ENCODE measurements at regions not wholly inside any gene's neighbourhood (a gene's known extent, or its start where the extent isn't known, plus 50 kb on each side); places are given as distances from the start of the nearest gene placed in this dataset.

- no peak for DNase-seq
These were observed 330.2 kb downstream of the GLRX3 start for GRCh38 chr10:130466271-130466997.

- DNase-seq: no peak
These were observed 334.1 kb downstream of the GLRX3 start for GRCh38 chr10:130470286-130470685.

GRCh38 chr10:130470973-130471372 lies 334.8 kb downstream of the GLRX3 start:
- no peak for DNase-seq

- DNase-seq: no peak
These were observed 335.3 kb downstream of the GLRX3 start for GRCh38 chr10:130471486-130471885.

GRCh38 chr10:130472236-130472635 lies 336.0 kb downstream of the GLRX3 start:
- no peak for DNase-seq

- no peak for DNase-seq
These were observed 338.4 kb downstream of the GLRX3 start for GRCh38 chr10:130474591-130474990.

- no peak for DNase-seq
These were observed 341.2 kb downstream of the GLRX3 start for GRCh38 chr10:130477360-130477759.

- DNase-seq: no peak
These were observed 343.0 kb downstream of the GLRX3 start for GRCh38 chr10:130479146-130479545.

- DNase-seq: no peak
These were observed 343.7 kb downstream of the GLRX3 start for GRCh38 chr10:130479926-130480325.

GRCh38 chr10:130480491-130480890 lies 344.3 kb downstream of the GLRX3 start:
- no peak for DNase-seq

- no peak for DNase-seq
These were observed 345.1 kb downstream of the GLRX3 start for GRCh38 chr10:130481076-130481930.

GRCh38 chr10:130481936-130482335 lies 345.7 kb downstream of the GLRX3 start:
- no peak for DNase-seq

GRCh38 chr10:130483691-130484467 lies 347.7 kb downstream of the GLRX3 start:
- no peak for DNase-seq

GRCh38 chr10:130484468-130485180 lies 348.4 kb downstream of the GLRX3 start:
- no peak for DNase-seq

- no peak for DNase-seq
These were observed 349.2 kb downstream of the GLRX3 start for GRCh38 chr10:130485236-130485957.

- DNase-seq: no peak
These were observed 350.0 kb downstream of the GLRX3 start for GRCh38 chr10:130485958-130486895.

- DNase-seq: no peak
These were observed 350.7 kb downstream of the GLRX3 start for GRCh38 chr10:130486906-130487305.

GRCh38 chr10:130487566-130487965 lies 351.4 kb downstream of the GLRX3 start:
- DNase-seq: no peak

GRCh38 chr10:130489891-130490290 lies 353.7 kb downstream of the GLRX3 start:
- no peak for DNase-seq

- no peak for DNase-seq
These were observed 355.0 kb downstream of the GLRX3 start for GRCh38 chr10:130491011-130491692.

Data from T-helper 9 cell (primary cell).